GM12891 (cell line): ENCODE measurements at regions not wholly inside any gene's neighbourhood (a gene's known extent, or its start where the extent isn't known, plus 50 kb on each side); places are given as distances from the start of the nearest gene placed in this dataset.

Experiments used
- POLR2A ChIP-seq: IDR thresholded peaks from 2 replicates; pipeline ENCODE4 v1.6.1; 2011; ENCODE audit warnings: low read depth, low read length, control low read depth
- TAF1 ChIP-seq: IDR thresholded peaks from 2 replicates; pipeline ENCODE4 v1.6.1; 2011; ENCODE audit warnings: low read depth, low read length, control low read depth

DNA sequence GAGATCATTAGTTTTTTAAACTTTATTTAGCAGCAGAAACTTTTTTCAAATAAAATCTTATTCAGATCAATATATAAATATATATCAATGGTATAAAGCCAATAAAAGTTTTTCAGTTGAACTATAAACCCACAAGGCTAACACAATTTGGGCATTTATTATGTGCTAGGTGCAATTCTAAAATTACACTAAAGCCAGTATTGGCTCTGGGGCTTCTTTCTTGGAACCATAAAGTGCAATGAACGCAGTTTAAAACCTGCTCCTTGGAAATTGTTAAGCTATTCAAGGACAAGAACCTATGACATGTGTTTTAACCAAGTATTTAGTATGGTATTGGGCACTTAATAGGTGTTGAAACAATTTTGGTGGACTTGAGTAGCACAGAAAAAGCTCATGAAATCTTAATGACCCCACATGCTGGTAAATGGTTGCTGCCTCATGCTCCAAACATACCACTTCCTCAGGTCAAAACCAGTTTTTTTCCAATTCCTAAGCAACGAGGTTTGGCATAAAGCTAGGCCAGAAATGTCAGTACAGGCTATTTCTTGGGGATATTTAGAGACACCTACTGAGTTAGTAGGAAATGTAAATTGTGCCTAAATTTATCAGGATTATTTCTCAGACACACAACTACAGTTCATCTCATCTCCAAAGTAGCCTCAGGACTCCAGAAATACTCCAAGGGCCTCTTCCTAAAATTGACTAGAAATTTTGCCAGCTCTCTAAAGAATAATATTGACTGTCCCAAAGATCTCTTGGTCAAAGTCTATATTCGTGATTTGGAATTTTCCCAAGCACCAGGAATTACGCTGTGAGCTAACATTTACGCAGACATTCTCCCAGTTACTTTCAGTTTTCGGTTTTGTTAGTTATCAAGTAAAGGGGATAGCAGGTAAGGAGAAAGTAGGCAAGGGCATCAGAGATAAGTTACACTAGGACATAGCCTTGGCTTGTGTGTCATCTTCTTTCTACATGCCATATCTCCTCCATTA lies 90.9 kb upstream of the LGSN start:
- TF ChIP-seq TAF1, result no peak
- TF ChIP-seq POLR2A, result no peak
